ENCODE measurements at regions not wholly inside any gene's neighbourhood (a gene's known extent, or its start where the extent isn't known, plus 50 kb on each side); places are given as distances from the start of the nearest gene placed in this dataset.

- H3K4me1 Mint-ChIP-seq (ENCODE audit: low read depth, unreplicated experiment), result no peaks in the 10 kb centered on the region
- DNase-seq, result no peak
- no peaks in the 10 kb centered on the region for H3K36me3 Mint-ChIP-seq (ENCODE audit: insufficient read depth, unreplicated experiment)
- H3K36me3 ChIP-seq (ENCODE audit: control insufficient read depth, insufficient read depth, low read length), result no peaks in the 10 kb centered on the region
- H3K27me3 ChIP-seq (replicated peaks; ENCODE audit: control insufficient read depth, insufficient read depth, low read length), result no peaks in the 10 kb centered on the region
- intact Hi-C loops (cut with micrococcal nuclease; ENCODE audit: unreplicated experiment), result no loop called here
- TF ChIP-seq, protein P1, sequence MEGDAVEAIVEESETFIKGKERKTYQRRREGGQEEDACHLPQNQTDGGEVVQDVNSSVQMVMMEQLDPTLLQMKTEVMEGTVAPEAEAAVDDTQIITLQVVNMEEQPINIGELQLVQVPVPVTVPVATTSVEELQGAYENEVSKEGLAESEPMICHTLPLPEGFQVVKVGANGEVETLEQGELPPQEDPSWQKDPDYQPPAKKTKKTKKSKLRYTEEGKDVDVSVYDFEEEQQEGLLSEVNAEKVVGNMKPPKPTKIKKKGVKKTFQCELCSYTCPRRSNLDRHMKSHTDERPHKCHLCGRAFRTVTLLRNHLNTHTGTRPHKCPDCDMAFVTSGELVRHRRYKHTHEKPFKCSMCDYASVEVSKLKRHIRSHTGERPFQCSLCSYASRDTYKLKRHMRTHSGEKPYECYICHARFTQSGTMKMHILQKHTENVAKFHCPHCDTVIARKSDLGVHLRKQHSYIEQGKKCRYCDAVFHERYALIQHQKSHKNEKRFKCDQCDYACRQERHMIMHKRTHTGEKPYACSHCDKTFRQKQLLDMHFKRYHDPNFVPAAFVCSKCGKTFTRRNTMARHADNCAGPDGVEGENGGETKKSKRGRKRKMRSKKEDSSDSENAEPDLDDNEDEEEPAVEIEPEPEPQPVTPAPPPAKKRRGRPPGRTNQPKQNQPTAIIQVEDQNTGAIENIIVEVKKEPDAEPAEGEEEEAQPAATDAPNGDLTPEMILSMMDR (IDR thresholded peaks at IDR 0.05; ENCODE audit: insufficient read depth in 1 of 2, low read depth in 1 of 2, low read length in 1 of 2, severe bottlenecking in 1 of 2, unreplicated experiment in 1 of 2), result no peak
- H3K27ac Mint-ChIP-seq (ENCODE audit: unreplicated experiment), result no peak overlapping the region
- ChIA-PET POLR2A (no interaction called here), CTCF (no interaction called here)
- H3K9me3 ChIP-seq, result no peaks in the 10 kb centered on the region
- H3K4me3 ChIP-seq (ENCODE audit: low read depth, low read length), result no peak overlapping the region
- no TSS peak for BruUV-seq (replicated peaks)
- H3K9me3 Mint-ChIP-seq (ENCODE audit: unreplicated experiment), result no peaks in the 10 kb centered on the region
- no peak overlapping the region for H3K4me3 Mint-ChIP-seq (ENCODE audit: unreplicated experiment)
- H3K4me1 ChIP-seq, result no peaks in the 10 kb centered on the region
- H3K27me3 Mint-ChIP-seq (ENCODE audit: insufficient read depth, unreplicated experiment), result peaks cover 28% of the 10 kb centered on the region
Observed at GRCh38 chr1:208639382-208639781, 395.2 kb upstream of the PLXNA2 start.

DNA sequence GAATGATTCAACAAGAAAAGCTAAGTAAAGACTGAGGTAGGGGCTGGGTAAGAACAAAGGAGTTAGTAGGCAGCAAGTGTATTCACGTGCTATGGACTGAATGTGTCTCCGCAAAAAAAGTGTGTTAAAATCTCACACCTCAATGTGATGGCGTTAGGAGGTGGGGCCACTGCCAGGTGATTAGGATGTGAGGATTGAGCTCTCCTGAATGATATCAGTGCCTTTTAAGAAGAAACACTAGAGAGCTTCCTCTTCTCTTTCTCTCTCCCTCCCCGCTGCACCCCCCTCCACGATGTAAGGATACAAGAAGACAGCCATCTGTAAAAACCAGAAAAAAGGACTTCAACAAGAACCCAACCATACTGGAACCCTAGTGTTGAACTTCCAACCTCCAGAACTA, 396.1 kb upstream of the PLXNA2 start:
- no peaks in the 10 kb centered on the region for H3K9me3 Mint-ChIP-seq (ENCODE audit: unreplicated experiment)
- no peak overlapping the region for H3K4me3 Mint-ChIP-seq (ENCODE audit: unreplicated experiment)
- BruUV-seq (replicated peaks), result no TSS peak
- H3K4me1 ChIP-seq, result no peaks in the 10 kb centered on the region
- no peaks in the 10 kb centered on the region for H3K36me3 ChIP-seq (ENCODE audit: control insufficient read depth, insufficient read depth, low read length)
- H3K4me3 ChIP-seq (ENCODE audit: low read depth, low read length), result no peak overlapping the region
- peaks cover 28% of the 10 kb centered on the region for H3K27me3 Mint-ChIP-seq (ENCODE audit: insufficient read depth, unreplicated experiment)
- POLR2A ChIA-PET, result no interaction called here
- no peaks in the 10 kb centered on the region for H3K9me3 ChIP-seq
- TF ChIP-seq, protein P1 (IDR thresholded peaks at IDR 0.05; ENCODE audit: insufficient read depth in 1 of 2, low read depth in 1 of 2, low read length in 1 of 2, severe bottlenecking in 1 of 2, unreplicated experiment in 1 of 2), result no peak
- H3K4me1 Mint-ChIP-seq (ENCODE audit: low read depth, unreplicated experiment), result no peaks in the 10 kb centered on the region
- CTCF ChIA-PET, result no interaction called here
- H3K36me3 Mint-ChIP-seq (ENCODE audit: insufficient read depth, unreplicated experiment), result no peaks in the 10 kb centered on the region
- no peak for DNase-seq
- no peaks in the 10 kb centered on the region for H3K27me3 ChIP-seq (replicated peaks; ENCODE audit: control insufficient read depth, insufficient read depth, low read length)
- no peak overlapping the region for H3K27ac Mint-ChIP-seq (ENCODE audit: unreplicated experiment)
- intact Hi-C loops (cut with micrococcal nuclease; ENCODE audit: unreplicated experiment), result no loop called here

DNA sequence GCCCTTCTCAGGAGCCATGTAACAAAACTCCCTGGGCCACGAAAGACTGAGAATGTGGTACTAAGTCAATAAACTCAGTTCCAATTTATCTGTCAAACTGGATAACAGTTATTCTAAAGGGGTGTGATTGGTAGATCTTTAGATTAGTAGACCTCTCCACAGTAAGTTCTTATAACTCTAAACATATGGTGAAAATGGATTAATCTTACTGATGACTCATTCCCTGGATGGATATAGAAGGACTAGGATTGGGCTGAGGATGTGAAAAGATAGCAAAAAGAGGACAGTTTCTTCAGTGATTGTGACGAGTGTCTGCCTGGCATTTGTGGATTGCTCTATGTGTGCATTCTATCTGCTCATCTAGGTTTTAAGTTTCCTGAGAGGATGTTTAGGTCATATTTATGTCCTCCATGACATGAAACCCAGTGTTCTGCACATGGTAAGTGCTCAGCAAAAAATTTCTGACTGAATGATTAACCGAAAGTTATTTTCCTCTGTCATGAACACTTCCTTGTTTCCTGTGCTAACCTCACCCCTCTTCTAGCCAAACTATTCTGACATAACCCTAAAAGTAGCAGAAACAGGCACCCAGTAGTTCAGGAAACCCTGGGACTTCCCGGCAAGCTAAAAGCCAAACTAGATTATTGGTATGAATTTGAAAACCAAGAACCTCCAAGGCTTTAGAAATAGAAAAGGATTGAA, 397.5 kb upstream of the PLXNA2 start:
- DNase-seq, result no peak
- H3K36me3 ChIP-seq (ENCODE audit: control insufficient read depth, insufficient read depth, low read length), result no peaks in the 10 kb centered on the region
- no peaks in the 10 kb centered on the region for H3K27me3 ChIP-seq (replicated peaks; ENCODE audit: control insufficient read depth, insufficient read depth, low read length)
- H3K4me3 Mint-ChIP-seq (ENCODE audit: unreplicated experiment), result no peak overlapping the region
- H3K4me3 ChIP-seq (ENCODE audit: low read depth, low read length), result no peak overlapping the region
- no peak overlapping the region for H3K27ac Mint-ChIP-seq (ENCODE audit: unreplicated experiment)
- no peaks in the 10 kb centered on the region for H3K4me1 ChIP-seq
- intact Hi-C loops (cut with micrococcal nuclease; ENCODE audit: unreplicated experiment), result no loop called here
- BruUV-seq (replicated peaks), result no TSS peak
- H3K27me3 Mint-ChIP-seq (ENCODE audit: insufficient read depth, unreplicated experiment), result peaks cover 24% of the 10 kb centered on the region
- no peaks in the 10 kb centered on the region for H3K36me3 Mint-ChIP-seq (ENCODE audit: insufficient read depth, unreplicated experiment)
- H3K9me3 ChIP-seq, result no peaks in the 10 kb centered on the region
- no peaks in the 10 kb centered on the region for H3K4me1 Mint-ChIP-seq (ENCODE audit: low read depth, unreplicated experiment)
- TF ChIP-seq, protein P1 (IDR thresholded peaks at IDR 0.05; ENCODE audit: insufficient read depth in 1 of 2, low read depth in 1 of 2, low read length in 1 of 2, severe bottlenecking in 1 of 2, unreplicated experiment in 1 of 2), result no peak
- POLR2A ChIA-PET, result no interaction called here
- CTCF ChIA-PET, result no interaction called here
- H3K9me3 Mint-ChIP-seq (ENCODE audit: unreplicated experiment), result no peaks in the 10 kb centered on the region

Measured in Caco-2 (cell line).